ENCODE measurements at regions not wholly inside any gene's neighbourhood (a gene's known extent, or its start where the extent isn't known, plus 50 kb on each side); places are given as distances from the start of the nearest gene placed in this dataset.

DNA sequence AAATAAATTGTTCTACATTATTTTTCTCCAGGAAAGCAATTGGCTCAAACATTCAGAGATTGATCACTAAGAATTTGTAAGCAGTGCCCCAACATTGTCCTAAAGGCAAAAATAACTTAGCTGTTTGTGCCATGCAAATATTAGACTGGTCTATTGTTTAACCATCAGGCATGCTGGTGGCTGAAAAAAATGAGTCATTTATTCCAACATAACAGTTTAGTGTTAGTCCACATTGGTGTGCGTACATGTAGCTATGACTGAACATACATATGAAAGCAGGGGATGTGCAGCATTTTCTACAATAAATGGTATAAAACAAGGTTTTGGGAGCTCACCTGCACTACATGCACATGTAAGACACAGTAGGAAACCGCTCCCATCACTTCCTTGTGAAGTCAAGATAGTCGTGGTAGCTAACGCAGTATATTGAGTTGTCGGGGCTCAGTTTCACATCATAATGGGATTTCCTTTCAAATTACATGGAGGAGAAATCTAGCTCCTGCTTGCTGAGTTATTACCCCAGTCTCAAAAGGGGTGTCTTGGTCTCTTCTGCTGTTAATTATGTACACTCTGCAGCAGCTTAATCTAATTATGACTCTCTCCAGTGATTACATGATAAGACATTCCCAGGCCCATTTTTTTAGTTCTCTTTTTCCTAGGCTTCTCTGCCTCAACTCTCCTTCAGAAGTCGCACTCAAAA lies 199.4 kb downstream of the LYPLAL1 start:
- H3K36me3 ChIP-seq (ENCODE audit: control insufficient read depth, insufficient read depth, low read length) = no peaks in the 10 kb centered on the region
- TF ChIP-seq, protein P1, sequence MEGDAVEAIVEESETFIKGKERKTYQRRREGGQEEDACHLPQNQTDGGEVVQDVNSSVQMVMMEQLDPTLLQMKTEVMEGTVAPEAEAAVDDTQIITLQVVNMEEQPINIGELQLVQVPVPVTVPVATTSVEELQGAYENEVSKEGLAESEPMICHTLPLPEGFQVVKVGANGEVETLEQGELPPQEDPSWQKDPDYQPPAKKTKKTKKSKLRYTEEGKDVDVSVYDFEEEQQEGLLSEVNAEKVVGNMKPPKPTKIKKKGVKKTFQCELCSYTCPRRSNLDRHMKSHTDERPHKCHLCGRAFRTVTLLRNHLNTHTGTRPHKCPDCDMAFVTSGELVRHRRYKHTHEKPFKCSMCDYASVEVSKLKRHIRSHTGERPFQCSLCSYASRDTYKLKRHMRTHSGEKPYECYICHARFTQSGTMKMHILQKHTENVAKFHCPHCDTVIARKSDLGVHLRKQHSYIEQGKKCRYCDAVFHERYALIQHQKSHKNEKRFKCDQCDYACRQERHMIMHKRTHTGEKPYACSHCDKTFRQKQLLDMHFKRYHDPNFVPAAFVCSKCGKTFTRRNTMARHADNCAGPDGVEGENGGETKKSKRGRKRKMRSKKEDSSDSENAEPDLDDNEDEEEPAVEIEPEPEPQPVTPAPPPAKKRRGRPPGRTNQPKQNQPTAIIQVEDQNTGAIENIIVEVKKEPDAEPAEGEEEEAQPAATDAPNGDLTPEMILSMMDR (IDR thresholded peaks at IDR 0.05; ENCODE audit: insufficient read depth, low read length, severe bottlenecking) = no peak
- FAIRE-seq = no peak
- H3K4me3 ChIP-seq (ENCODE audit: low read depth, low read length) = no peak overlapping the region
- no peak for DNase-seq (ENCODE audit: low read depth)
- no peaks in the 10 kb centered on the region for H3K27me3 ChIP-seq (ENCODE audit: control insufficient read depth, insufficient read depth, low read length)

DNA sequence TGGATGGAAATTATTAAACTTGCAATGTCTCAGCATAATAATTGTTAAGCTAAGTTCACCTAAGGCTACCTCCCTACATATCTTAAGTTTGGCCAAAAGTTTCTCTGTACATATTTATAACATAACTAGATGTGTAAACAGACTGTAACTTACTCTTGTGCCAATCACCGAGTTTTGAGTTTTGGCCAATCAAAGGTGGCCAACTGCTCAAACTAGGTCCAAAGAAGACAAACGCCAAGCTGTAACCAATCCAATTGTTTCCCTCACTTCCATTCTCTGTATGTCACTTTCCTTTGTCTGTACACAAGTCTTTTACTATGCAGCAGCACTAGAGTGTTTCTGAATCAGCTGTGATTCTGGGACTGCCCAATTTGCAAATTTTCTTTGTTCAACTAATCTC lies 197.8 kb downstream of the LYPLAL1 start:
- no peak for FAIRE-seq

DNA sequence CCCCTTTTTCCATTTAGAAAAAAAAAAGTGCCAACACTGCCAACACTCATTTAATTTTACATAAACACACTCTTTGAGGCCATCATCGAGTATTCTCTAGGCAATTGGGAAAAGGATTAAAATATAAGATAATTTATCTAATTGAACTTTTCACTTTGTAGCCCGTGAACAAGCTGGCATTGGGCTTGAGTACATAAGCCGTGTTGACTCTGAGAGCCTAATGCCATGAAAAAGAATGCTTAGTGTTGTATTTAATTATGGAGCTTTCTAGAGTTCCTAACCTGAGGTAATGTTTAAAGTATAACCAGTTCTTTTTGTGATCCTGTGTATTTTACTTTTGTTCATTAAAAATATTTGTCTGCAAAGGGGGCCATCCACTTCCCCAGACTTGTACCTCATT lies 193.8 kb downstream of the LYPLAL1 start:
- no peaks in the 10 kb centered on the region for H3K36me3 ChIP-seq (ENCODE audit: control insufficient read depth, insufficient read depth, low read length)
- TF ChIP-seq, protein P1 (IDR thresholded peaks at IDR 0.05; ENCODE audit: insufficient read depth, low read length, severe bottlenecking) = no peak
- FAIRE-seq (no peak), DNase-seq (ENCODE audit: low read depth) (no peak)
- H3K27me3 ChIP-seq (ENCODE audit: control insufficient read depth, insufficient read depth, low read length) = no peaks in the 10 kb centered on the region
- H3K4me3 ChIP-seq (ENCODE audit: low read depth, low read length) = no peak overlapping the region

More for the DNA sequence above, 197.8 kb downstream of the LYPLAL1 start:
- Histone ChIP-seq H3K27me3 (ENCODE audit: control insufficient read depth, insufficient read depth, low read length) (no peaks in the 10 kb centered on the region), H3K4me3 (ENCODE audit: low read depth, low read length) (no peak overlapping the region), H3K36me3 (ENCODE audit: control insufficient read depth, insufficient read depth, low read length) (no peaks in the 10 kb centered on the region)
- no peak for DNase-seq (ENCODE audit: low read depth)
- TF ChIP-seq, protein P1 (IDR thresholded peaks at IDR 0.05; ENCODE audit: insufficient read depth, low read length, severe bottlenecking) = no peak

DNA sequence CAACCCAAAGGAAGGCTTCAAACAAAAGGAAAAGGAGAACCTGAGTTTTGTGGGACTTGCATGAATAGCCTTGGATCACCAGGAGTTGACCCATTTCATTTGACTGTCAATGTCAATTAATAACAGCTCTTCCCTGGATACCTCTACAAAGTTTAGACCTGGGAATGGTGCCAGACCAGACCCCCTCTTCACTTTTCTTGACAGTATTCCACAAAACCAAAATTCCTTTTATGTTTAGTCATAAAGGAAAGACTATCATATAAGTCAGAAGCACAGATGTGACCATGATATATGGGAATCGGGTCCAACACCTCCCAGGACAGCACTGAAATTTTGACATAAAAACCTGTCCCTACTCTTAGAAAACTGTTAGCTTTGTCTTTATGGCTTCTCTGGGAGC lies 191.8 kb downstream of the LYPLAL1 start:
- no peak for DNase-seq (ENCODE audit: low read depth)
- Histone ChIP-seq H3K27me3 (ENCODE audit: control insufficient read depth, insufficient read depth, low read length) (no peaks in the 10 kb centered on the region), H3K36me3 (ENCODE audit: control insufficient read depth, insufficient read depth, low read length) (no peaks in the 10 kb centered on the region), H3K4me3 (ENCODE audit: low read depth, low read length) (no peak overlapping the region)
- no peak for FAIRE-seq
- TF ChIP-seq, protein P1 (IDR thresholded peaks at IDR 0.05; ENCODE audit: insufficient read depth, low read length, severe bottlenecking) = no peak

DNA sequence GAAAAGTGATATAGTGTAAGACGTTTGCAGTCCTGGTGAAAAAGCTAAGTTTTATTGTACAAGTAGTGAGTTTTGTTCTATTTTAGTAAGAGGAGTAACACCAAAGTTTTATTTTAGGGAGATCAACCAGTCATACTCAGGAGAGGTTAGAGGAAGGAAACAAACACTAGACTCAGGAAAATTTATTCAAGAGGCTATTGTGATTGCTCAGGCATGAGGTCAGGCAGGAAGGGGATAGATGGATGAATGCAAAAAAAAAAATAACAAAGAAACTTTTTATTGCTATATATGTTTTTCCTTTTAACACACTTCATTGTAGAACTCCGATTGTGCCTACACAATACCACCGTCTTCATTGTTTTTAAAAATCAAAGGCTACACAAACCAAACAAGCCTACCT lies 189.0 kb downstream of the LYPLAL1 start:
- DNase-seq (ENCODE audit: low read depth) (no peak), FAIRE-seq (no peak)
- Histone ChIP-seq H3K27me3 (ENCODE audit: control insufficient read depth, insufficient read depth, low read length) (no peaks in the 10 kb centered on the region), H3K4me3 (ENCODE audit: low read depth, low read length) (no peak overlapping the region), H3K36me3 (ENCODE audit: control insufficient read depth, insufficient read depth, low read length) (no peaks in the 10 kb centered on the region)
- TF ChIP-seq, protein P1 (IDR thresholded peaks at IDR 0.05; ENCODE audit: insufficient read depth, low read length, severe bottlenecking) = no peak

DNA sequence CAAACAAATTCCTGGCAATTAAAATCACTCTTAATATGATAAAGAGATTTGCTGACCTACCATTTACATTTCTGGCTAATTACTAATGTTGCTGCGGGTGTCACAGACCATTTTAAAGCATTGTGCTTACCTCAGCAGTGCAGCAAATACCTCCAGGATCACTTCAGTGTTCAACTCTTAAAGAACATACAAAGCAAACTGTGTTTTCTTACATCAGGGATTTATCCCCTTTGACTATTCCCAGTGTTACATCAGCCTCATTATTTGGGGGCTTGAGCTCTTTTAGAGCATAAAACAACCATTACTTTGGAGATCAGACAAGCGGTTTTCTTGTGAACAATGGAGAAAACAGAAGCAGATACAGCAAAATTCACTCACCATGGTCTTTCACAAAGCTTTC lies 185.4 kb downstream of the LYPLAL1 start:
- TF ChIP-seq, protein P1 (IDR thresholded peaks at IDR 0.05; ENCODE audit: insufficient read depth, low read length, severe bottlenecking) = no peak
- no peaks in the 10 kb centered on the region for H3K27me3 ChIP-seq (ENCODE audit: control insufficient read depth, insufficient read depth, low read length)
- H3K36me3 ChIP-seq (ENCODE audit: control insufficient read depth, insufficient read depth, low read length) = no peaks in the 10 kb centered on the region
- peak; percentile 27 for DNase-seq (ENCODE audit: low read depth)
- no peak overlapping the region for H3K4me3 ChIP-seq (ENCODE audit: low read depth, low read length)
- no peak for FAIRE-seq
